Coronary artery (tissue), 2 donors: ENCODE measurements at regions not wholly inside any gene's neighbourhood (a gene's known extent, or its start where the extent isn't known, plus 50 kb on each side); places are given as distances from the start of the nearest gene placed in this dataset.

Source experiments
- DNase-seq: peaks from one replicate; pipeline ENCODE4 v3.0.0-alpha.2; 2017; ENCODE audit warnings: low spot score
- H3K27ac ChIP-seq, 2 donors: fragments of 200-600 bp; sonication (generic); one replicate each; pipeline ENCODE4 v1.5.1; 2016 to 2019
- H3K4me3 ChIP-seq: fragments of 200-600 bp; sonication (generic); 2 replicates; pipeline ENCODE4 v1.5.1; 2016; ENCODE audit warnings: mild to moderate bottlenecking, moderate library complexity
- TF ChIP-seq, protein P1 (sequence below): fragments of 200-600 bp; sonication (generic); IDR thresholded peaks from one replicate; pipeline ENCODE4 v1.5.1; 2019; ENCODE audit warnings: antibody characterized with exemption

DNA sequence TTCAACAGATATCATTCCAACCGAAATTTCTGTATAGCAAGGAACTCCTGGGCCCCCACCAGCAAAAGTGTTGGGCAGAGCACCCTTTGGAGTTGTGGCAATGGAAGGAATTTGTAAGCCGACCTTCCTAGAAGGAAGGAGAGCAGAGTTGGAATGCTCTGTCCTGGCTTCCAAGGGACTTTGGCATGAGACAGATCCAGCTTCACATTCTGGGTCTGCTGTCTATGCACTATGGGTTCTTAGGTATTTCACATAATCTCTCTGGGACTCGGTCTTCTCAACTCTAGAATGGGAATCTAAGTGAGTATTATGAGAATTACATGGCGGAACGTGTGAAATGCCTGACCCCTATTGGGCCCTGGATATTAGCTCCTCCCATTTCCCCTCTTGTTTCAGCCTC, 63.2 kb upstream of the MARCHF10 start:
- DNase-seq, result peak; percentile 1
- no peak overlapping the region for H3K4me3 ChIP-seq
- no peak overlapping the region for H3K27ac ChIP-seq
- TF ChIP-seq, protein P1, sequence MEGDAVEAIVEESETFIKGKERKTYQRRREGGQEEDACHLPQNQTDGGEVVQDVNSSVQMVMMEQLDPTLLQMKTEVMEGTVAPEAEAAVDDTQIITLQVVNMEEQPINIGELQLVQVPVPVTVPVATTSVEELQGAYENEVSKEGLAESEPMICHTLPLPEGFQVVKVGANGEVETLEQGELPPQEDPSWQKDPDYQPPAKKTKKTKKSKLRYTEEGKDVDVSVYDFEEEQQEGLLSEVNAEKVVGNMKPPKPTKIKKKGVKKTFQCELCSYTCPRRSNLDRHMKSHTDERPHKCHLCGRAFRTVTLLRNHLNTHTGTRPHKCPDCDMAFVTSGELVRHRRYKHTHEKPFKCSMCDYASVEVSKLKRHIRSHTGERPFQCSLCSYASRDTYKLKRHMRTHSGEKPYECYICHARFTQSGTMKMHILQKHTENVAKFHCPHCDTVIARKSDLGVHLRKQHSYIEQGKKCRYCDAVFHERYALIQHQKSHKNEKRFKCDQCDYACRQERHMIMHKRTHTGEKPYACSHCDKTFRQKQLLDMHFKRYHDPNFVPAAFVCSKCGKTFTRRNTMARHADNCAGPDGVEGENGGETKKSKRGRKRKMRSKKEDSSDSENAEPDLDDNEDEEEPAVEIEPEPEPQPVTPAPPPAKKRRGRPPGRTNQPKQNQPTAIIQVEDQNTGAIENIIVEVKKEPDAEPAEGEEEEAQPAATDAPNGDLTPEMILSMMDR, result no peak

DNA sequence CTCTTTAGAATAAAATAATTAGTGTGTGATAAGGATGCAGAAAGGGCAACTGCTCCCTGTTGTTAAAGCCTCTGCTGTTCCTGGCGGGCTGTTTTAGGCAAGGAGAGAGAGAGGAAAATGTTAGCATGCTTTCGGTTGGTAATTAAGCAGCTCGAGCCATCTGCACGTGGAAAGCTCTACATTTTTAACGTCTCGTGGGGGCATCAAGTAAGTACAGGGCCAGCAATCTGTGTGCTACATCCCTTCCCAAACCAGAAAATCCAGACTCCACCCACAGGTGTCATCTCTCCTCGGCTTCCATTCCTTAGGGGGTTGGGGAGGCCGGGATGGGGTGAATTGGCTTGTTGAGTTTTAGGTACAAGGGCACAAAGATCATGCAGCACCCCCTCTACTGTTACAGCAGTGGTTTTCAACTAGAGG, 62.4 kb upstream of the MARCHF10 start:
- Histone ChIP-seq H3K27ac (no peak overlapping the region), H3K4me3 (no peak overlapping the region)
- TF ChIP-seq, protein P1, result no peak
- DNase-seq, result peak; percentile 52

GRCh38 chr17:62870030-62870541, 62.0 kb upstream of the MARCHF10 start:
- TF ChIP-seq, protein P1, result no peak
- Histone ChIP-seq H3K4me3 (no peak overlapping the region), H3K27ac (no peak overlapping the region)
- peak; percentile 11 for DNase-seq

- no peak overlapping the region for H3K27ac ChIP-seq
- peak; percentile 0 for DNase-seq
- no peak overlapping the region for H3K4me3 ChIP-seq
- TF ChIP-seq, protein P1, result no peak
Measured at GRCh38 chr17:62868723-62869122, 60.6 kb upstream of the MARCHF10 start.

DNA sequence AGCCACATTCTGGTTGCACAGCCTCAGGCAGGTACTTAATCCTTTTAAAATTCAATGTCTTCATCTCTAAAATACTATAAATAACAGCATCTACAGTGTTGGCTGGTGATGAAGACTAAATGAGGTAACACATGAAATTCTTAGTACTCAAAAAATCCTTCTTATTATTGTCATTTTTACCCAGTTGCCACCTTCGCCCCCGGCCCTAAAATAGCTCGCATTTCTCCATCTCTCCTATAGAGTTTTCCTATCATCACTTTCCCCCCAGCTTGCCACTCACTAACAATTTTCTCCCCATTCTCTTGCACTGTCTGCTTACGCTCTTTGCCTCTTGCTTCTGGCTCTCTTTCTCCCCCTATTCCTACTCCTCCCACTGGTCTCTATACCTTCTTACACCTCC, 59.9 kb upstream of the MARCHF10 start:
- TF ChIP-seq, protein P1, result no peak
- DNase-seq, result no peak
- H3K4me3 ChIP-seq, result no peak overlapping the region
- H3K27ac ChIP-seq, result no peak overlapping the region

DNA sequence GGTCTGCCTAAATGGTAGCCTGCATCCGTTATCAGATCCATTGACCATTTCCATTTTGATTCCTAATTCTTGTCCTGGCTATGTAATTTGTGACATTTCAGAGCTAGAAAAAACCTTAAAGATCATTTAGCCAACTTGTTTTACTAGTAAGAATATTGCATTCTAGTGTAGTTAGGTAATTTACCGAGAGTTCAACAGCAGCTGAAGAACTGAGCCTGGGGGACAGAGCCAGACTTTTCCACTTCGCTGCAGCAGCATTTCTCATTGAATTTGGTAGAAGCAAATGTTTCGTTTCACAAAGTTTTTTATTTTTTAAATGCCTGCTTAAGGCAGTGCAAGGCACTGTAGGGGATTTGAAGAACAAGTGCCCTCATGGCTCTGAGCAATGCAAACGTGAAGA, 59.2 kb upstream of the MARCHF10 start:
- TF ChIP-seq, protein P1, result no peak
- DNase-seq, result peak; percentile 1
- H3K4me3 ChIP-seq, result no peak overlapping the region
- no peak overlapping the region for H3K27ac ChIP-seq

GRCh38 chr17:62866471-62866870, 58.4 kb upstream of the MARCHF10 start:
- TF ChIP-seq, protein P1, result no peak
- no peak for DNase-seq

More at GRCh38 chr17:62866471-62866870, 58.4 kb upstream of the MARCHF10 start:
- no peak overlapping the region for H3K4me3 ChIP-seq
- no peak overlapping the region for H3K27ac ChIP-seq
